AG04449 (cell line): ENCODE measurements at regions not wholly inside any gene's neighbourhood (a gene's known extent, or its start where the extent isn't known, plus 50 kb on each side); places are given as distances from the start of the nearest gene placed in this dataset.

Source experiments
- CTCF ChIA-PET: fragments of 350-600 bp; formaldehyde crosslinking; extraction: SDS; loops from one replicate; lab custom pipeline; 2021; ENCODE audit warnings: antibody characterized with exemption; lab: Yijun Ruan, JAX
- POLR2A ChIA-PET: fragments of 400-600, 350-600 bp; formaldehyde crosslinking; extraction: SDS; loops from one replicate; lab custom pipeline; 2020; ENCODE audit warnings: antibody characterized with exemption, inconsistent platforms; lab: Yijun Ruan, JAX
- DNase-seq: peaks from one replicate; pipeline ENCODE4 v3.0.0-alpha.2; 2010; ENCODE audit warnings: low read depth, low spot score
- H3K4me3 ChIP-seq: 2 replicates; pipeline ENCODE4 v1.5.1; 2011; ENCODE audit warnings: low read depth, mild to moderate bottlenecking, control low read depth, low read length
- TF ChIP-seq, protein P1 (sequence below): IDR thresholded peaks from one replicate; pipeline ENCODE4 v1.5.1; 2011; ENCODE audit warnings: mild to moderate bottlenecking, moderate library complexity, low read length, control low read depth, inconsistent platforms; ENCODE audit not compliant: insufficient read depth; ENCODE audit errors: missing control alignments

- POLR2A ChIA-PET = no interaction called here
- TF ChIP-seq, protein P1, sequence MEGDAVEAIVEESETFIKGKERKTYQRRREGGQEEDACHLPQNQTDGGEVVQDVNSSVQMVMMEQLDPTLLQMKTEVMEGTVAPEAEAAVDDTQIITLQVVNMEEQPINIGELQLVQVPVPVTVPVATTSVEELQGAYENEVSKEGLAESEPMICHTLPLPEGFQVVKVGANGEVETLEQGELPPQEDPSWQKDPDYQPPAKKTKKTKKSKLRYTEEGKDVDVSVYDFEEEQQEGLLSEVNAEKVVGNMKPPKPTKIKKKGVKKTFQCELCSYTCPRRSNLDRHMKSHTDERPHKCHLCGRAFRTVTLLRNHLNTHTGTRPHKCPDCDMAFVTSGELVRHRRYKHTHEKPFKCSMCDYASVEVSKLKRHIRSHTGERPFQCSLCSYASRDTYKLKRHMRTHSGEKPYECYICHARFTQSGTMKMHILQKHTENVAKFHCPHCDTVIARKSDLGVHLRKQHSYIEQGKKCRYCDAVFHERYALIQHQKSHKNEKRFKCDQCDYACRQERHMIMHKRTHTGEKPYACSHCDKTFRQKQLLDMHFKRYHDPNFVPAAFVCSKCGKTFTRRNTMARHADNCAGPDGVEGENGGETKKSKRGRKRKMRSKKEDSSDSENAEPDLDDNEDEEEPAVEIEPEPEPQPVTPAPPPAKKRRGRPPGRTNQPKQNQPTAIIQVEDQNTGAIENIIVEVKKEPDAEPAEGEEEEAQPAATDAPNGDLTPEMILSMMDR = no peak
- CTCF ChIA-PET = no interaction called here
- peak; percentile 9 for DNase-seq
- no peak overlapping the region for H3K4me3 ChIP-seq
These were observed 139.0 kb downstream of the FAM43A start for GRCh38 chr3:194824701-194825111.

GRCh38 chr3:194826594-194826993, 140.9 kb downstream of the FAM43A start:
- CTCF ChIA-PET = interaction anchor here (1.5 to 1.6 kb wide), 2 partner anchors 10 to 144 kb away, joined by 3 to 5 read pairs; no protein-coding TSS in a partner anchor
- POLR2A ChIA-PET = no interaction called here
- TF ChIP-seq, protein P1 = no peak
- no peak overlapping the region for H3K4me3 ChIP-seq
- DNase-seq = no peak

GRCh38 chr3:194827486-194827885, 141.8 kb downstream of the FAM43A start:
- H3K4me3 ChIP-seq = no peak overlapping the region
- ChIA-PET CTCF (interaction anchor here (1.5 kb wide), 1 partner anchor 145 kb away, joined by 3 read pairs; no protein-coding TSS in a partner anchor), POLR2A (no interaction called here)
- TF ChIP-seq, protein P1 = no peak
- no peak for DNase-seq

DNA sequence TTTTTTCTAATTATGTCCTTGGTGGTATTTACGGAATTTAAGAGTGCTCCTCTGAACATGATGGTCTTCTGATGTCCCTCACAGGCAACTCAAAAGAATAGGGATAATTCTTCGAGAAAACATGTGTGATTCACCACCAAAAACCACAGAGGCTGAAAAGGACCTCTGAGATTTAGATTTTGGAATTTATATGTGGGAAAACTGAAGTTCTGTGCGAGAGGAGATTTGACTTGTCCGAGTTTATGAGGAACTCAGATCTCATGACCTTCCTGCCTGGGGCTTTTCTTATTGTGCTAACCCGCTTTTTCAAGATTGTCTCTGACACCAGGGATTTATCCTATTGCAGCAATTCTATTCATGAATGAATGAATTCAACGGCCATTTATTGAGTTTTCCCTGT, 142.4 kb downstream of the FAM43A start:
- TF ChIP-seq, protein P1 = no peak
- ChIA-PET CTCF (no interaction called here), POLR2A (no interaction called here)
- H3K4me3 ChIP-seq = no peak overlapping the region
- DNase-seq = no peak

- ChIA-PET CTCF (no interaction called here), POLR2A (no interaction called here)
- no peak for DNase-seq
- TF ChIP-seq, protein P1 = no peak
- H3K4me3 ChIP-seq = no peak overlapping the region
These were observed 143.2 kb downstream of the FAM43A start for GRCh38 chr3:194828926-194829325.

DNA sequence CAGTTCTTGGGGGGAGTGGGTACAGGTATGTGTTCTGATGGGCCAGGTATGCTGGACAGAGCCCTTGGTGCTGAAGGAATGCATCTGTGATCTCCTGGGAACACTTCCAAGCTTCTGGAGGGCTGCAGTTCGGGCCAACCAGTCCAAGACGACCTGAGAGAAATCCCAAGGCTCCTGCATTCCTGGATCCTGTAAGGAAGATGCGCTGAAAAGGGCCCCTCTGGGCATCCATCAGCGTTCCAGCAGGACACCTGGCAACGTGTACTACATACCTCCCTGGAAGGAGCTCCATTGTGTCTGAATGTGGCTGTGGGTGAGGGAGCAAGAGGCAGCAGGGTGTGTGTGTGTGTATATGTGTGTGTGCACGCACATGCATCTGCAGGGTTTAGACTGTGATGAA, 144.7 kb downstream of the FAM43A start:
- POLR2A ChIA-PET = no interaction called here
- CTCF ChIA-PET = no interaction called here
- TF ChIP-seq, protein P1 = no peak
- H3K4me3 ChIP-seq = no peak overlapping the region
- no peak for DNase-seq
